HG02970 (cell line): ENCODE measurements at regions not wholly inside any gene's neighbourhood (a gene's known extent, or its start where the extent isn't known, plus 50 kb on each side); places are given as distances from the start of the nearest gene placed in this dataset.

Experiments
- ATAC-seq: cut with Tn5 transposase; IDR thresholded peaks from one replicate; pipeline ENCODE4 v1.9.1; 2021; ENCODE audit warnings: mild to moderate bottlenecking, moderate library complexity, moderate number of reproducible peaks; ENCODE audit not compliant: unreplicated experiment, low FRiP score

- no peak for ATAC-seq
Measured at GRCh38 chr17:77723071-77723908, 235.2 kb upstream of the TNRC6C start.

DNA sequence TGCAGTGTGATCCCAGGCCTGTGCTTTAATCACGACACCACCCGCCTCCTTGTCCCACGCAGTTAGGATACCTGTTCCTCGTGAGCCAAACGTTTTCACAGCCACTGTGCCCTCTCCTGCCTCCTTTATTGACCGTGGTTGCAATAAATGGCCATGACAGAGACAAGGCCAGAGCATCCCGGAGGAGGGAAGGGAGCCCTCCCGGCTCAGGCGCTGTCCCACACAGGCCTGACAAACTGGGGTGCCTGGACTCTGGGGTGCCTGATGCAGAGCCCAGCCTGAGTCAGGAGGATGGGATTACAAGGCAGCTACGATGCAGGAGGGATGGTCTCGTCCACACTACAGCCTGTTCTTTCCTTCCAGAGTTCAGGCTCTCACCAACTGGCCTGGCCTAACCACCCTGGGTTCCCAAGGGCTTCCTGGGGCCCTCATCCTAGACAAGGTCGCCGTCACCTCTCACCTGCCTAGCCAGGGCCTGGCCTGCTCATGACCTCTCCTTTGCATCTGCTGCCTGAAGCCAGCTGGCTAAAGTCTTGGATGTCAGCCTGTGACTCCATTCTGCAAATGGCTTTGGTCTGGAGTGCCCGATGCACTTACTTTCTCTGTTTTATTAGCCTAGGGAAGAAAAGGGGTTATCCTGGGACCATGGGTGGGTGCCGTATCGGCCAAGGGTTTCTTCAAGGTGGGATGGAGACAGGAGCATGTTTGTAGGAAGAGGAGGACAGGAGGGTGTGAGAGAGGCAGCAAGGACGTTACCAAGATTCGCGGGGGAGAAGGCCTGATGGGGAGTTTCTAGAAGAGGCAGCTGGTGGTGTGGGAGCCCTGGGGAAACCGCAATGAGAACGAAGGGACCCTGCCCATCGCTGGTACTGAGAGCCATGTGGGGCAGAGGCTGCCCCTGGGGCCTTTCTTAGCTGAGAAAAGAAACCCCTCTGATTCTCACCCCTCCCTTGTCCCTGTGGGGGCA lies 234.3 kb upstream of the TNRC6C start:
- ATAC-seq = no peak

DNA sequence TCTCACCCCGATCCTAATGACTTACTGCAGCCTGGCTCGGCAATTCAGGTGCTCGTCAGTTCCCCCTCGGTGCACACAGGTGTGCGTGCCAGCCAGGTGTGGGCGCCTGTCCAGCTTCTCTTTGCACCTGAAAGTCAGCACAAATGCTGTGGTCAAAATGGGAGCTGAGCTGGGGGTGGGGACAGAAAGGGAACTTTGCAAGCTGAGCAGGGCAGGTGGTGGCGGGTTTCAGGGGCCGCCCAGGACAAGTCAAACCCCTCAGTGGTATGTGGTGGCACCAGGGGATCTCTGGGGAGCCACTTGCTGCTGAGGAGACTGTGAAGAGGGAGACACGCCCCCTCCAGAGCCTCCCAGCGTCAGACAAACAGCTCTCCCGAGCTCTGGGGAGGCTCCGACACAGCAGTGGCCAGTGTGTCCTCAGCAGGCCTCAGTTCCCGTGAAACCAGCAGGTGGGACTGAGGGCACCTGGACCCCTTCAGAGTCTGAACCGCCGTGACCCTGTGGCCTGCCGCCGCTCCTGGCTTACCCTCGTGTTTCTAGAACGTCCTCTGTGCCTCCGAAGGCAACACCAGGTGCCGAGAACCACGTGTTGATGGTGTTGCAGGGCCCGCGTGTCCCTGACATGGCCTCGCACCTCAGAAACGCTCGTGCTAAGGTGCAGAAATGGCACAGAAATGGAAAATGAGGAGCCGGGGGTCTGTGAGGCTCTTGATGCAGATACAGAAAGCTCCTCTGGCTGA lies 233.5 kb upstream of the TNRC6C start:
- ATAC-seq = no peak

DNA sequence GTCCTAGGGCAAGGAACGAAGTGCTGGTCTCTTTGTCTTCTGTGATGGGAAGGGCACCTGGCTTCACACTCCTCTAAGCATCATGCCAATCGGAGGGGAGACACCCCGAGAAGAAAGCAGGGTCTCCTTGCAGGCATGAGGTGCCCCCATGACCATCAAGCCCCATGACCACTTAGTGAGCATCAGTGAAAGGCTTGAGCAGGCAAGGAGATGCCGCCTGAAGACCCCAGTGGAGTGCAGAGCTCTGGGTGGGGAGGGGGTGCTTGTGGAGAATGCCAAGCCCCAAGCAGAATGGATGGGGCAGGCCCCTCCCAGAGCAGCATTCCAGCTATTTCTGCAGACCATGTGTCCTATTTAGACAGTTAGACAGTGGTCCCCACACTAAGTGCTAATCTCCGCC lies 232.7 kb upstream of the TNRC6C start:
- ATAC-seq = no peak

GRCh38 chr17:77726549-77727006 lies 231.9 kb upstream of the TNRC6C start:
- no peak for ATAC-seq

GRCh38 chr17:77727037-77727615 lies 231.4 kb upstream of the TNRC6C start:
- ATAC-seq = no peak

GRCh38 chr17:77728474-77728795 lies 230.1 kb upstream of the TNRC6C start:
- no peak for ATAC-seq

- no peak for ATAC-seq
Measured at GRCh38 chr17:77728871-77729270, 229.6 kb upstream of the TNRC6C start.

DNA sequence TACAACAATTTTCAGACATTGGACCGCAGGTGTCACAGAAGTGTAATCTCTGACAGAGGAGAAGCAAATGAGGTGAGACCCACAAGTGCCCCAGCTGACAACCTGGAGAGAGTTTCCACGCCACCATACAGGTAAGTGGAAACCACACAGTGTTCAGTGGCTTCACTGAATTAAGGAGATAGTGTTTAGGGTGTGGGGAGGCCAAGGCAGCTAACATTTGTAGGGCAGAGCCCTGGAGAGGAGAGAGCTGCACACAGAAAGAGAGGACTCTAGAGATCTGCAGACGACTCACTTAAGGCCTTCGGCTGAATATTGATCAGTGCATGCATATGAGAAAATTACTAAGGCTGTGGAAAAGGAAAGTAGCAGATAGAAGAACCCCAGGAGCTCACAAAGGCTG lies 228.9 kb upstream of the TNRC6C start:
- no peak for ATAC-seq

- no peak for ATAC-seq
Measured at GRCh38 chr17:77730376-77730775, 228.1 kb upstream of the TNRC6C start.

GRCh38 chr17:77733576-77734296 lies 224.8 kb upstream of the TNRC6C start:
- ATAC-seq = no peak

DNA sequence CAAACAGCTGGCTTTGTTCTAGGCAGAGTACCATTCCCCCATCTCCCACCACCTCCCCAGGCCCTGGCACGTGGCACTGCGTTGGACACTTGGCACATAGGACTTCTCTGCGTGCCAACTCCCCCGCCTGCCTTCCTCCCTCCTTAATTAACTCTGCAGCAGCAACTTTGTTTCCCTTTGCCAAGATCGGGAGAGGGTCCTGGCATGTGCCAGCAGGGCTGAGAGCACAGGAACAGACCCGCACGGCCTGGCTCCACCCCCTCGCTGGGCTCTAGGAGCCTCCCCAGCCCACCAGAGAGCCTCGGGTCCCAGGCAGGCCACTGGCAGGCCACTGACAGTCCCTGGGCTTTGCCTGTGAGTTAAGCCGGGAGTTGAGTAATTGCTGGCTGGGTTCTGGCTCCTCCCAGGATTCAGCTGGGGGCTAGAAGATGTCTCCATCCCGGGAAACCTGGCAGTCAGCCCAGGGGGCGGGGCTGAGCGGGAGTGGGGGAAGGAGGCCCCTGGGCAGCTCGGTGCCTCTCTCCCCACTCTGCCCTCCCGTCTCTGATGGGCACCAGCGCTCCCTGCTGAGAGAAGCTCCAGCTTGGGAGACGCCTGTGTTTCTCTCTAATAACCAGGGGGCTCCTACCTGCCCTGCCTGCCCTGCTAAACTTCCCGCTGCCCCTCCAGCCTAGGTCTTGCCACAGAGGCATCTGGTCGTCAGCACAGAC lies 224.0 kb upstream of the TNRC6C start:
- no peak for ATAC-seq

GRCh38 chr17:77735081-77735565 lies 223.4 kb upstream of the TNRC6C start:
- no peak for ATAC-seq

DNA sequence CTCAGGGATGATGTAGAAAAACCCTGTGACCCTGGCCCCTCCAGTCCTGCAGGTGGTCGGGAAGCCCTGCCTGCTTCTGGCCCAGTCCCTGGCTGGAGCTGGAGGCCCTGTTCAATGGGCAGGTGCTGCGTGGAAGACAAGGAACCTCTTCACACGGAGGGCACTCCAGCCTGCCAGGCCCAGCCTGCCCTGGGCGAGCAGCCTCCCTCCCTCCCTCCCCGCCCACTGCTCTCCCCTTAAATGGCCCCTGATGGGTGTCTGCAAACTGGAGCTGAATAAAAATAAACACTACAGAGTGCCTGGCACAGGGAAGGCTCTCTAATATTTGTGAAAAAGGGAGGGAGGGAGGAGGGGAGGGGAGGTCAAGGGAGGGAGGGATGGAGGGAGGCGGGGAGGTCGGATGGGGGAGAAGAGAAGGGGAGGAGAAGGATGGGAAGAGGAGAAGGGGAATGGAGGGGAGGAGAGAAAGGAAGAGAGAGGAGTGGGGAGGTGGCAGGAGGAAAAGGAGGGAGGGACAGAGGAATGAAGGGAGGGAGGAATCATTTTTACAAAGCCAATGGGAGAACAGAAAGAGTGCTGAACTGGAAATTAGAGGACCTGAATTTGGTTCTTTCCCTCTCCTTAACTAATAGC lies 222.8 kb upstream of the TNRC6C start:
- no peak for ATAC-seq

- no peak for ATAC-seq
Measured at GRCh38 chr17:77736199-77736585, 222.3 kb upstream of the TNRC6C start.

GRCh38 chr17:77736721-77737120 lies 221.8 kb upstream of the TNRC6C start:
- no peak for ATAC-seq

- no peak for ATAC-seq
Measured at GRCh38 chr17:77737442-77738265, 220.8 kb upstream of the TNRC6C start.
